Prostate gland (tissue), 2 donors: ENCODE measurements at regions not wholly inside any gene's neighbourhood (a gene's known extent, or its start where the extent isn't known, plus 50 kb on each side); places are given as distances from the start of the nearest gene placed in this dataset.

Experiments
- POLR2A ChIP-seq: fragments of 450-650 bp; IDR thresholded peaks from one replicate; pipeline ENCODE4 v1.6.1; 2016; ENCODE audit warnings: antibody characterized with exemption, mild to moderate bottlenecking
- TF ChIP-seq, protein P1 (sequence below), 4 experiments: fragments of 200-600 bp in 2 of 4; fragments of 450-650 bp in 2 of 4; sonication (generic) in 2 of 4; IDR thresholded peaks; 1 replicate in 3 of 4; 2 replicates in 1 of 4; pipeline ENCODE4 v1.5.1; 2016 to 2019; ENCODE audit warnings: antibody characterized with exemption in 4 of 4, mild to moderate bottlenecking in 2 of 4, moderate library complexity in 2 of 4

- TF ChIP-seq POLR2A = no peak
- TF ChIP-seq, protein P1, sequence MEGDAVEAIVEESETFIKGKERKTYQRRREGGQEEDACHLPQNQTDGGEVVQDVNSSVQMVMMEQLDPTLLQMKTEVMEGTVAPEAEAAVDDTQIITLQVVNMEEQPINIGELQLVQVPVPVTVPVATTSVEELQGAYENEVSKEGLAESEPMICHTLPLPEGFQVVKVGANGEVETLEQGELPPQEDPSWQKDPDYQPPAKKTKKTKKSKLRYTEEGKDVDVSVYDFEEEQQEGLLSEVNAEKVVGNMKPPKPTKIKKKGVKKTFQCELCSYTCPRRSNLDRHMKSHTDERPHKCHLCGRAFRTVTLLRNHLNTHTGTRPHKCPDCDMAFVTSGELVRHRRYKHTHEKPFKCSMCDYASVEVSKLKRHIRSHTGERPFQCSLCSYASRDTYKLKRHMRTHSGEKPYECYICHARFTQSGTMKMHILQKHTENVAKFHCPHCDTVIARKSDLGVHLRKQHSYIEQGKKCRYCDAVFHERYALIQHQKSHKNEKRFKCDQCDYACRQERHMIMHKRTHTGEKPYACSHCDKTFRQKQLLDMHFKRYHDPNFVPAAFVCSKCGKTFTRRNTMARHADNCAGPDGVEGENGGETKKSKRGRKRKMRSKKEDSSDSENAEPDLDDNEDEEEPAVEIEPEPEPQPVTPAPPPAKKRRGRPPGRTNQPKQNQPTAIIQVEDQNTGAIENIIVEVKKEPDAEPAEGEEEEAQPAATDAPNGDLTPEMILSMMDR (IDR thresholded peaks at IDR 0.05) = no peak
Measured at GRCh38 chr10:4688601-4689000, 137.4 kb upstream of the AKR1E2 start.
